HG02678 (cell line): ENCODE measurements at regions not wholly inside any gene's neighbourhood (a gene's known extent, or its start where the extent isn't known, plus 50 kb on each side); places are given as distances from the start of the nearest gene placed in this dataset.

Experiments used
- ATAC-seq: cut with Tn5 transposase; IDR thresholded peaks from one replicate; pipeline ENCODE4 v1.9.1; 2021; ENCODE audit warnings: mild to moderate bottlenecking, moderate library complexity; ENCODE audit not compliant: unreplicated experiment

- no peak for ATAC-seq
These were observed 68.3 kb upstream of the PRPS1 start for GRCh38 chrX:107560041-107560440.

- ATAC-seq = no peak
These were observed 67.3 kb upstream of the PRPS1 start for GRCh38 chrX:107560980-107561379.

GRCh38 chrX:107561468-107562215 lies 66.7 kb upstream of the PRPS1 start:
- ATAC-seq = no peak

- no peak for ATAC-seq
These were observed 65.8 kb upstream of the PRPS1 start for GRCh38 chrX:107562482-107562881.

- no peak for ATAC-seq
These were observed 64.5 kb upstream of the PRPS1 start for GRCh38 chrX:107563824-107564223.

- ATAC-seq = no peak
These were observed 63.3 kb upstream of the PRPS1 start for GRCh38 chrX:107565015-107565414.

GRCh38 chrX:107565931-107566603 lies 62.2 kb upstream of the PRPS1 start:
- ATAC-seq = no peak

GRCh38 chrX:107566604-107567262 lies 61.6 kb upstream of the PRPS1 start:
- ATAC-seq = no peak

- no peak for ATAC-seq
These were observed 60.9 kb upstream of the PRPS1 start for GRCh38 chrX:107567370-107567769.

- ATAC-seq = no peak
These were observed 56.9 kb upstream of the PRPS1 start for GRCh38 chrX:107571296-107571998.

- no peak for ATAC-seq
These were observed 55.3 kb upstream of the PRPS1 start for GRCh38 chrX:107573016-107573415.

- ATAC-seq = no peak
These were observed 54.1 kb upstream of the PRPS1 start for GRCh38 chrX:107574054-107574683.

GRCh38 chrX:107574711-107575110 lies 53.6 kb upstream of the PRPS1 start:
- no peak for ATAC-seq

GRCh38 chrX:107576392-107576791 lies 51.9 kb upstream of the PRPS1 start:
- no peak for ATAC-seq

GRCh38 chrX:107576841-107577240 lies 51.5 kb upstream of the PRPS1 start:
- ATAC-seq = no peak

GRCh38 chrX:107577933-107578332 lies 50.4 kb upstream of the PRPS1 start:
- no peak for ATAC-seq
